ENCODE measurements at regions not wholly inside any gene's neighbourhood (a gene's known extent, or its start where the extent isn't known, plus 50 kb on each side); places are given as distances from the start of the nearest gene placed in this dataset.

DNA sequence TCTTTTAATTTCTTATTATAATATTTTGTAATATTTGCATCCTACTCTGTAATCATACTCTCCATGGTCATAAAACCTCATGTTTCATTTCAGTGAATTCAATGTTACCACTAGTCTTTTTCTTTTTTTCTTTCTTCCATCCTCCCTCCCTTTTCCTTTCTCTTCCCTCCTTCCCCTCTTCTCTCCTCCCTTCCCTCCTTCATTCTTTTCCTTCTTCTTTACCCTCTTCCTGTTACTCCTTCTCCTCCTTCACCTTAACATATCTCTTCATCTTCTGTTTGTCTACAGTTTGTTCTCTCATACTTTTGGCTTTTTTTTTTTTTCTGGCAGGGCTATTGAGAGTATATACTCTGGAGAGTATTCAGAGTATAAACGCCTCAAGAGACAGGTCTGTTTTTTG, 491.6 kb upstream of the ID2 start:
- TF ChIP-seq, protein P1, sequence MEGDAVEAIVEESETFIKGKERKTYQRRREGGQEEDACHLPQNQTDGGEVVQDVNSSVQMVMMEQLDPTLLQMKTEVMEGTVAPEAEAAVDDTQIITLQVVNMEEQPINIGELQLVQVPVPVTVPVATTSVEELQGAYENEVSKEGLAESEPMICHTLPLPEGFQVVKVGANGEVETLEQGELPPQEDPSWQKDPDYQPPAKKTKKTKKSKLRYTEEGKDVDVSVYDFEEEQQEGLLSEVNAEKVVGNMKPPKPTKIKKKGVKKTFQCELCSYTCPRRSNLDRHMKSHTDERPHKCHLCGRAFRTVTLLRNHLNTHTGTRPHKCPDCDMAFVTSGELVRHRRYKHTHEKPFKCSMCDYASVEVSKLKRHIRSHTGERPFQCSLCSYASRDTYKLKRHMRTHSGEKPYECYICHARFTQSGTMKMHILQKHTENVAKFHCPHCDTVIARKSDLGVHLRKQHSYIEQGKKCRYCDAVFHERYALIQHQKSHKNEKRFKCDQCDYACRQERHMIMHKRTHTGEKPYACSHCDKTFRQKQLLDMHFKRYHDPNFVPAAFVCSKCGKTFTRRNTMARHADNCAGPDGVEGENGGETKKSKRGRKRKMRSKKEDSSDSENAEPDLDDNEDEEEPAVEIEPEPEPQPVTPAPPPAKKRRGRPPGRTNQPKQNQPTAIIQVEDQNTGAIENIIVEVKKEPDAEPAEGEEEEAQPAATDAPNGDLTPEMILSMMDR (IDR thresholded peaks at IDR 0.05; ENCODE audit: low read depth, low read length, poor library complexity, severe bottlenecking): no peak
- TF ChIP-seq EZH2phosphoT487 (IDR thresholded peaks at IDR 0.05; ENCODE audit: borderline replicate concordance, low read length): no peak

All from DOHH2 (cell line).